ENCODE measurements at regions not wholly inside any gene's neighbourhood (a gene's known extent, or its start where the extent isn't known, plus 50 kb on each side); places are given as distances from the start of the nearest gene placed in this dataset.

- DNase-seq = no peak
Measured at GRCh38 chr2:104650405-104650996, 203.4 kb upstream of the POU3F3 start.

GRCh38 chr2:104654811-104655210 lies 199.1 kb upstream of the POU3F3 start:
- DNase-seq = no peak

- DNase-seq = no peak
Measured at GRCh38 chr2:104656571-104657163, 197.2 kb upstream of the POU3F3 start.

- DNase-seq = peak; percentile 62
Measured at GRCh38 chr2:104658144-104658835, 195.6 kb upstream of the POU3F3 start.

GRCh38 chr2:104658904-104659591 lies 194.9 kb upstream of the POU3F3 start:
- DNase-seq = no peak

- DNase-seq = no peak
Measured at GRCh38 chr2:104660991-104661390, 192.9 kb upstream of the POU3F3 start.

GRCh38 chr2:104664672-104665071 lies 189.2 kb upstream of the POU3F3 start:
- no peak for DNase-seq

- DNase-seq = no peak
Measured at GRCh38 chr2:104668631-104669030, 185.3 kb upstream of the POU3F3 start.

GRCh38 chr2:104673225-104673624 lies 180.7 kb upstream of the POU3F3 start:
- DNase-seq = no peak

GRCh38 chr2:104678181-104678580 lies 175.7 kb upstream of the POU3F3 start:
- DNase-seq = no peak

GRCh38 chr2:104685591-104685990 lies 168.3 kb upstream of the POU3F3 start:
- DNase-seq = no peak

- DNase-seq = no peak
Measured at GRCh38 chr2:104687147-104687546, 166.8 kb upstream of the POU3F3 start.

- DNase-seq = no peak
Measured at GRCh38 chr2:104690255-104690984, 163.5 kb upstream of the POU3F3 start.

- DNase-seq = no peak
Measured at GRCh38 chr2:104698276-104698675, 155.6 kb upstream of the POU3F3 start.

GRCh38 chr2:104701411-104701911 lies 152.5 kb upstream of the POU3F3 start:
- DNase-seq = no peak

GRCh38 chr2:104702031-104702850 lies 151.7 kb upstream of the POU3F3 start:
- DNase-seq = no peak

GRCh38 chr2:104703669-104704068 lies 150.2 kb upstream of the POU3F3 start:
- DNase-seq = no peak

- DNase-seq = no peak
Measured at GRCh38 chr2:104704496-104705245, 149.2 kb upstream of the POU3F3 start.

GRCh38 chr2:104707056-104707455 lies 146.9 kb upstream of the POU3F3 start:
- DNase-seq = no peak

GRCh38 chr2:104708967-104709366 lies 144.9 kb upstream of the POU3F3 start:
- DNase-seq = no peak

- no peak for DNase-seq
Measured at GRCh38 chr2:104716061-104716460, 137.9 kb upstream of the POU3F3 start.

Measured in femur (tissue), 1 donor.